Activated CD8-positive, alpha-beta T cell treated with anti-CD3 and anti-CD28 coated beads for 36 hours (primary cell): ENCODE measurements at regions not wholly inside any gene's neighbourhood (a gene's known extent, or its start where the extent isn't known, plus 50 kb on each side); places are given as distances from the start of the nearest gene placed in this dataset.

Experiments
- ATAC-seq: fragments of 200-7000 bp; cut with Tn5 transposase; one replicate; pipeline ENCODE4 v1.10.0; 2021; ENCODE audit warnings: mild to moderate bottlenecking, moderate library complexity
- CTCF ChIA-PET: fragments of 350-600 bp; sonication (Branson Sonifier 250); formaldehyde crosslinking; loops from one replicate; lab custom pipeline; 2021; ENCODE audit warnings: antibody characterized with exemption; lab: Charles Lee
- POLR2A ChIA-PET: fragments of 350-600 bp; sonication (Branson Sonifier 250); formaldehyde crosslinking; loops from one replicate; lab custom pipeline; 2021; ENCODE audit warnings: antibody characterized with exemption; lab: Charles Lee
- DNase-seq: peaks from one replicate; pipeline ENCODE4 v3.0.0-alpha.2; 2020
- H3K27ac Mint-ChIP-seq: one replicate; pipeline ENCODE4 v1.8.0; 2021; ENCODE audit warnings: mild to moderate bottlenecking, mixed read lengths
- H3K27me3 Mint-ChIP-seq: one replicate; pipeline ENCODE4 v1.8.0; 2021; ENCODE audit warnings: mixed read lengths
- H3K36me3 Mint-ChIP-seq: one replicate; pipeline ENCODE4 v1.8.0; 2021; ENCODE audit warnings: low read depth, mixed read lengths
- H3K4me1 Mint-ChIP-seq: one replicate; pipeline ENCODE4 v1.8.0; 2021; ENCODE audit warnings: low read depth, mixed read lengths
- H3K4me3 Mint-ChIP-seq: one replicate; pipeline ENCODE4 v1.8.0; 2021; ENCODE audit warnings: mild to moderate bottlenecking, moderate library complexity, mixed read lengths
- H3K9me3 Mint-ChIP-seq: one replicate; pipeline ENCODE4 v1.8.0; 2021; ENCODE audit warnings: mixed read lengths
- CTCF ChIP-seq: fragments of 200-600 bp; IDR thresholded peaks from one replicate; pipeline ENCODE4 v1.8.0; 2022; ENCODE audit warnings: antibody characterized with exemption, mild to moderate bottlenecking
- intact Hi-C: fragments of 100-400 bp; cut with micrococcal nuclease; formaldehyde crosslinking; loops from one replicate; pipeline ENCODE4 v1.10.0; 2022

GRCh38 chr13:40255551-40255950 is 410.9 kb downstream of the FOXO1 start:
- Mint-ChIP-seq H3K27me3 (no peaks in the 10 kb centered on the region), H3K4me1 (peaks cover 34% of the 10 kb centered on the region), H3K9me3 (no peaks in the 10 kb centered on the region), H3K4me3 (no peak overlapping the region), H3K36me3 (no peaks in the 10 kb centered on the region), H3K27ac (no peak overlapping the region)
- CTCF ChIA-PET: interaction anchor here (1.0 kb wide), 1 partner anchor 15 kb away, joined by 3 read pairs; no protein-coding TSS in a partner anchor
- intact Hi-C loops: no loop called here
- POLR2A ChIA-PET: no interaction called here
- no peak for DNase-seq
- TF ChIP-seq CTCF: no peak
- ATAC-seq: no peak

GRCh38 chr13:40259899-40260298 is 406.5 kb downstream of the FOXO1 start:
- H3K4me1 Mint-ChIP-seq: peaks cover 6% of the 10 kb centered on the region
- no peaks in the 10 kb centered on the region for H3K27me3 Mint-ChIP-seq
- ATAC-seq (no peak), DNase-seq (no peak)
- H3K27ac Mint-ChIP-seq: no peak overlapping the region
- no peak overlapping the region for H3K4me3 Mint-ChIP-seq
- POLR2A ChIA-PET: no interaction called here
- intact Hi-C loops: no loop called here
- CTCF ChIA-PET: no interaction called here
- H3K36me3 Mint-ChIP-seq: no peaks in the 10 kb centered on the region
- no peaks in the 10 kb centered on the region for H3K9me3 Mint-ChIP-seq
- no peak for TF ChIP-seq CTCF

GRCh38 chr13:40261336-40261735 is 405.1 kb downstream of the FOXO1 start:
- ATAC-seq: no peak
- no peaks in the 10 kb centered on the region for H3K27me3 Mint-ChIP-seq
- intact Hi-C loops: no loop called here
- H3K4me3 Mint-ChIP-seq: no peak overlapping the region
- H3K27ac Mint-ChIP-seq: no peak overlapping the region
- POLR2A ChIA-PET: interaction anchor here (0.6 kb wide), 1 partner anchor 41 kb away, joined by 3 read pairs; no protein-coding TSS in a partner anchor
- H3K9me3 Mint-ChIP-seq: no peaks in the 10 kb centered on the region
- no peak for TF ChIP-seq CTCF
- peaks cover 6% of the 10 kb centered on the region for H3K4me1 Mint-ChIP-seq
- CTCF ChIA-PET: interaction anchor here (0.9 to 1.2 kb wide), 2 partner anchors 11 to 192 kb away, joined by 3 to 4 read pairs; no protein-coding TSS in a partner anchor
- no peak for DNase-seq
- no peaks in the 10 kb centered on the region for H3K36me3 Mint-ChIP-seq

GRCh38 chr13:40261947-40262346 is 404.5 kb downstream of the FOXO1 start:
- CTCF ChIA-PET: interaction anchor here (0.6 kb wide), 1 partner anchor 1098 kb away, joined by 3 read pairs; no protein-coding TSS in a partner anchor
- H3K4me3 Mint-ChIP-seq: no peak overlapping the region

More at GRCh38 chr13:40261947-40262346, 404.5 kb downstream of the FOXO1 start:
- POLR2A ChIA-PET: interaction anchor here (0.6 kb wide), 1 partner anchor 100 kb away, joined by 3 read pairs; no protein-coding TSS in a partner anchor
- intact Hi-C loops: no loop called here
- no peak for ATAC-seq
- Mint-ChIP-seq H3K36me3 (no peaks in the 10 kb centered on the region), H3K9me3 (no peaks in the 10 kb centered on the region), H3K4me1 (peaks cover 6% of the 10 kb centered on the region), H3K27me3 (no peaks in the 10 kb centered on the region), H3K27ac (no peak overlapping the region)
- no peak for TF ChIP-seq CTCF
- DNase-seq: no peak
